GM21723 (cell line): ENCODE measurements at regions not wholly inside any gene's neighbourhood (a gene's known extent, or its start where the extent isn't known, plus 50 kb on each side); places are given as distances from the start of the nearest gene placed in this dataset.

Experiments
- ATAC-seq: cut with Tn5 transposase; IDR thresholded peaks from one replicate; pipeline ENCODE4 v1.9.1; 2021; ENCODE audit warnings: mild to moderate bottlenecking, moderate library complexity; ENCODE audit not compliant: unreplicated experiment

DNA sequence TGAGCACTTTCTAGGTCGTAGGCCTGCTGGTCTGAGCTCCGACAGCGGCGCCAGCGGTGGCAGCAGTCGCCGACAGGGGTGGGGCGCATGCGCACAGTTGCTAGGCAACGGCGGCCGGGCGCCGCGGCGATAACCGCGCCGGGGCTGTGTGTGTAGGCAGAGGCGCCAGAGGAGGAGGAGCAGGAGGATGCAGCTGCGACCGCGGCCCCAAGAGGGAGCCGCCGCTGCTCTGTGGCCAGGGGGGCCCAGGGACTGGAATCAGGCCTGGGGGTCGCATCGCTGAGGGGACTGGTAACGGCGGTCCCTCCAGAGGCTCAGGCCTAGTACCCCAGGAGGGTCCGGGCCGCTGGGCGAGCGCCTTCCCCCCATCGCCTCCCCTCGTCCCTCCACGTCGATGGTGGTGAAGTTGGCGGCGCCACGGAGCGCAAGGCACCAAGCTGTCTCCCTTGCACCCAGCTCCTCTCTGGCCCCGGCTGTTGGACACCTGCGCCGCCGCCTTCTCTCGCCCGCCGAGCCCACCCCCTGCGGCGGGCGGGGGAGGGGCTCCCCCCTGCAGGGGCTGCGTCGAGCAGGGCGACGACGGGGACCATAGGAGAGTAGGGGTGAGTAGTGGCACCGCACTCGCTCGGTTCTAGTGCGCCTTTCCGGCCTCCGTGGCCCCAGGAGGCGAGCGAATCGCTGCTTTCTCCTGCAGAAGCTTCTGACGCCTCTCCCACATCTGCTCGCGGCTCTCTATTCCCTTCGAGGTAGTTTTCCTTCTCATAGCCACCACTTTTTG is 58.6 kb upstream of the ZC4H2 start, which contains the start of gene ZC3H12B:
Gene ZC3H12B, plus strand, starts transcription at position 159 of the 778 bp plus-strand sequence.
- ATAC-seq, result peak; percentile 93

DNA sequence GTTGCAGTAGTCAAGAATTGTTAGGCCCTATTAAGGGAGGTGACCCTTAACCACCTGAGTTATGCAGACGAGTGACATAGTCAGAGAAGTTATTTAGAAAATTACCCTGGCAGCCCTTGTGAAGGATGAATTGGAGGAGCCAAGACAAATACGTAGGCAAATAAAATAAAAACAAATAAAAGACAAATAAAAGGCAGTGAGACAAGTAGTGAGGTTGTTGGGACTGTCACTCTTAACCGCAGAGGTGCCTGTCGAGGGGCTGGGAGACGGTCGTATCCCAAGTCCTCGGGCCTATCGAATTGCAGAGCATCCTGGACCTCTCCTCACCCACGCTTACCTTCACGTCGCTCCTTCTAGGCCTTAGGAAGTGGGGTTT is 58.0 kb upstream of the ZC4H2 start:
- peak; percentile 1 for ATAC-seq
